A549 (cell line): ENCODE measurements at regions not wholly inside any gene's neighbourhood (a gene's known extent, or its start where the extent isn't known, plus 50 kb on each side); places are given as distances from the start of the nearest gene placed in this dataset.

Experiments used
- ATAC-seq, 2 experiments: fragments of 200-7000 bp in 1 of 2; fragments of >200 bp in 1 of 2; cut with Nextera tagmentation in 1 of 2; cut with Tn5 transposase in 1 of 2; 3 replicates each; pipeline versions ENCODE4 v1.8.0 to v1.9.1; 2018 to 2020; ENCODE audit warnings: mild to moderate bottlenecking in 1 of 2, moderate library complexity in 1 of 2
- CTCF ChIA-PET: fragments of 300-600 bp; sonication (Branson Sonifier 250); formaldehyde crosslinking; extraction: SDS; loops from one replicate; lab custom pipeline; 2021; ENCODE audit warnings: antibody characterized with exemption, inconsistent platforms; lab: Yijun Ruan, JAX
- POLR2A ChIA-PET: fragments of 350-600 bp; formaldehyde crosslinking; extraction: SDS; loops from one replicate; lab custom pipeline; 2021; ENCODE audit warnings: antibody characterized with exemption, inconsistent platforms; lab: Yijun Ruan, JAX
- DNase-seq, 2 experiments: peaks; one replicate each; pipeline versions ENCODE4 v3.0.0 to v3.0.0-alpha.2; 2011 to 2016; ENCODE audit warnings: low read depth in 1 of 2, low spot score in 1 of 2
- FAIRE-seq: peaks from 2 replicates; lab custom pipeline; 2011; peaks lifted over from hg19 to GRCh38; lab: Jason Lieb, UNC
- H3K27ac ChIP-seq, 2 experiments: fragments of >200 bp; sonication (Bioruptor Twin); formaldehyde crosslinking; 3 replicates each; pipeline ENCODE4 v1.5.1; 2016 to 2017
- H3K4me1 ChIP-seq: fragments of >200 bp; sonication (Bioruptor Twin); formaldehyde crosslinking; 3 replicates; pipeline ENCODE4 v1.6.1; 2016
- H3K4me2 ChIP-seq: fragments of >200 bp; sonication (Bioruptor Twin); formaldehyde crosslinking; 3 replicates; pipeline ENCODE4 v1.6.1; 2016
- H3K4me3 ChIP-seq: fragments of >200 bp; sonication (Bioruptor Twin); formaldehyde crosslinking; 3 replicates; pipeline ENCODE4 v1.5.1; 2016
- H3K9me3 ChIP-seq: fragments of >200 bp; sonication (Bioruptor Twin); formaldehyde crosslinking; 3 replicates; pipeline ENCODE4 v1.6.1; 2016
- BHLHE40 ChIP-seq: IDR thresholded peaks from 2 replicates; pipeline ENCODE4 v1.6.1; 2012; ENCODE audit warnings: low read depth, low read length, inconsistent platforms
- CBX2 ChIP-seq: fragments of 200-600 bp; sonication (generic); IDR thresholded peaks from 2 replicates; pipeline ENCODE4 v1.6.1; 2016; ENCODE audit warnings: low read depth, mild to moderate bottlenecking, borderline replicate concordance
- CBX8 ChIP-seq: fragments of 200-600 bp; sonication (generic); IDR thresholded peaks from 2 replicates; pipeline ENCODE4 v1.6.1; 2016
- CHD2 ChIP-seq: fragments of 150-350 bp; IDR thresholded peaks from 2 replicates; pipeline ENCODE4 v1.6.1; 2014; ENCODE audit warnings: low read length; ENCODE audit not compliant: partially characterized antibody
- CHD4 ChIP-seq: fragments of 200-600 bp; sonication (generic); IDR thresholded peaks from 2 replicates; pipeline ENCODE4 v1.6.1; 2016; ENCODE audit warnings: antibody characterized with exemption, mild to moderate bottlenecking, borderline replicate concordance
- CTCF ChIP-seq: fragments of >200 bp; sonication (Bioruptor Twin); formaldehyde crosslinking; IDR thresholded peaks from 3 replicates; pipeline ENCODE4 v1.5.1; 2016
- EHF ChIP-seq: fragments of 250-450 bp; sonication (Bioruptor Pico); IDR thresholded peaks from 2 replicates; pipeline ENCODE4 v1.5.0; 2020; ENCODE audit warnings: mild to moderate bottlenecking
- EHMT2 ChIP-seq: fragments of 200-600 bp; sonication (generic); IDR thresholded peaks from 2 replicates; pipeline ENCODE4 v1.6.1; 2016; ENCODE audit warnings: antibody characterized with exemption, low read depth, mild to moderate bottlenecking, moderate library complexity
- ELK1 ChIP-seq: fragments of 150-350 bp; IDR thresholded peaks from 2 replicates; pipeline ENCODE4 v1.6.1; 2014; ENCODE audit warnings: low read depth, mild to moderate bottlenecking, low read length
- ESRRA ChIP-seq: fragments of 150-350 bp; IDR thresholded peaks from 2 replicates; pipeline ENCODE4 v1.6.1; 2014; ENCODE audit warnings: mild to moderate bottlenecking, low read length, borderline replicate concordance
- FOSL2 ChIP-seq, 2 experiments: fragments of 450-650 bp in 1 of 2; fragments of >200 bp in 1 of 2; sonication (Bioruptor Twin) in 1 of 2; formaldehyde crosslinking; IDR thresholded peaks; 2 replicates each; pipeline versions ENCODE4 v1.5.0 to v1.6.1; 2016 to 2020; ENCODE audit warnings: mild to moderate bottlenecking in 1 of 2, moderate library complexity in 1 of 2
- FOXS1 ChIP-seq: fragments of 250-450 bp; sonication (Bioruptor Pico); IDR thresholded peaks from 2 replicates; pipeline ENCODE4 v1.5.0; 2020; ENCODE audit warnings: mild to moderate bottlenecking, moderate library complexity
- HES2 ChIP-seq: fragments of >200 bp; sonication (Bioruptor Twin); formaldehyde crosslinking; IDR thresholded peaks from 2 replicates; pipeline ENCODE4 v1.6.1; 2016
- HOXA7 ChIP-seq: fragments of 250-450 bp; sonication (Bioruptor Pico); IDR thresholded peaks from 2 replicates; pipeline ENCODE4 v1.5.0; 2020; ENCODE audit warnings: mild to moderate bottlenecking, moderate library complexity
- HOXB13 ChIP-seq: fragments of 250-450 bp; sonication (Bioruptor Pico); IDR thresholded peaks from 2 replicates; pipeline ENCODE4 v1.5.0; 2020; ENCODE audit warnings: low read depth, mild to moderate bottlenecking, moderate library complexity
- JUN ChIP-seq, 2 experiments: fragments of >200 bp; sonication (Bioruptor Twin); formaldehyde crosslinking; IDR thresholded peaks; 2 replicates in 1 of 2; 3 replicates in 1 of 2; pipeline ENCODE4 v1.6.1; 2016 to 2017
- KDM5A ChIP-seq: fragments of 200-600 bp; sonication (generic); IDR thresholded peaks from 2 replicates; pipeline ENCODE4 v1.6.1; 2016; ENCODE audit warnings: antibody characterized with exemption, mild to moderate bottlenecking
- MAX ChIP-seq: IDR thresholded peaks from 2 replicates; pipeline ENCODE4 v1.6.1; 2012
- MYC ChIP-seq: IDR thresholded peaks from 2 replicates; pipeline ENCODE4 v1.6.1; 2012; ENCODE audit warnings: mild to moderate bottlenecking, inconsistent platforms, low read length, improper control_type of control experiment, borderline replicate concordance
- NR3C1 ChIP-seq: fragments of >200 bp; sonication (Bioruptor Twin); formaldehyde crosslinking; IDR thresholded peaks from 3 replicates; pipeline ENCODE4 v1.6.1; 2017
- PBX3 ChIP-seq: IDR thresholded peaks from 2 replicates; pipeline ENCODE4 v1.6.1; 2012
- REST ChIP-seq: fragments of 200-600 bp; sonication (generic); IDR thresholded peaks from 2 replicates; pipeline ENCODE4 v1.6.1; 2016; ENCODE audit warnings: antibody characterized with exemption, mild to moderate bottlenecking, moderate library complexity
- SMC3 ChIP-seq: fragments of >200 bp; sonication (Bioruptor Twin); formaldehyde crosslinking; IDR thresholded peaks from 3 replicates; pipeline ENCODE4 v1.6.1; 2018; ENCODE audit warnings: inconsistent platforms
- USF2 ChIP-seq: fragments of 450-650 bp; IDR thresholded peaks from 2 replicates; pipeline ENCODE4 v1.6.1; 2014; ENCODE audit warnings: antibody characterized with exemption
- ZC3H11A ChIP-seq: fragments of 450-650 bp; IDR thresholded peaks from 2 replicates; pipeline ENCODE4 v1.6.1; 2014; ENCODE audit warnings: antibody characterized with exemption, mild to moderate bottlenecking
- ZNF302 ChIP-seq: fragments of 250-450 bp; sonication (Bioruptor Pico); IDR thresholded peaks from 2 replicates; pipeline ENCODE4 v1.9.0; 2021; ENCODE audit warnings: inconsistent platforms, mild to moderate bottlenecking, moderate library complexity
- ZSCAN20 ChIP-seq: fragments of 250-450 bp; sonication (Bioruptor Pico); IDR thresholded peaks from 2 replicates; pipeline ENCODE4 v1.8.0; 2022; ENCODE audit warnings: mild to moderate bottlenecking, moderate library complexity
- WGBS: methylation state at CpG from one replicate; pipeline ENCODE4 v1.1.6; 2017; ENCODE audit errors: missing lambda C conversion rate; 5-methylcytosine and 5-hydroxymethylcytosine counted together

GRCh38 chr4:138409670-138410069 is 167.5 kb upstream of the SLC7A11 start:
- Histone ChIP-seq H3K4me2 (no peak overlapping the region), H3K4me1 (peaks cover 19% of the 10 kb centered on the region)
- no peak for TF ChIP-seq MAX
- TF ChIP-seq CHD4, result no peak
- no peak for TF ChIP-seq CBX8
- no peak for TF ChIP-seq ZNF302 (CRISPR knock-in tag)
- no peak for TF ChIP-seq EHF (CRISPR knock-in tag)
- no peak for TF ChIP-seq MYC
- no peak for TF ChIP-seq BHLHE40
- no peak for TF ChIP-seq ELK1
- TF ChIP-seq HOXB13 (CRISPR knock-in tag), result no peak
- TF ChIP-seq KDM5A, result no peak
- TF ChIP-seq EHMT2, result no peak
- TF ChIP-seq CHD2, result no peak
- TF ChIP-seq HOXA7 (CRISPR knock-in tag), result no peak
- no peak for TF ChIP-seq FOSL2 (IDR thresholded peaks at IDR 0.05)
- TF ChIP-seq FOSL2 (CRISPR knock-in tag; IDR thresholded peaks at IDR 0.05), result no peak
- TF ChIP-seq ZSCAN20 (CRISPR knock-in tag), result no peak
- TF ChIP-seq, all 56 proteins: peak for 0
- no peak overlapping the region for H3K27ac ChIP-seq
- no peaks in the 10 kb centered on the region for H3K9me3 ChIP-seq
- 74% methylated on average over 3 of the region's 3 CpGs for WGBS
- CTCF ChIA-PET, result no interaction called here
- FAIRE-seq (no peak), ATAC-seq (no peak), DNase-seq (no peak)
- POLR2A ChIA-PET, result no interaction called here
- no peak overlapping the region for H3K4me3 ChIP-seq

GRCh38 chr4:138408758-138409157 is 166.6 kb upstream of the SLC7A11 start:
- CTCF ChIA-PET, result no interaction called here
- Histone ChIP-seq H3K9me3 (no peaks in the 10 kb centered on the region), H3K4me1 (peaks cover 25% of the 10 kb centered on the region), H3K4me2 (no peak overlapping the region)
- WGBS, result 73% methylated on average over 2 of the region's 2 CpGs
- no peak for ATAC-seq
- TF ChIP-seq PBX3 (no peak), HES2 (no peak), ESRRA (no peak), REST (no peak), USF2 (no peak), CTCF (no peak), KDM5A (no peak), FOXS1 (CRISPR knock-in tag) (no peak), FOSL2 (IDR thresholded peaks at IDR 0.05) (no peak), FOSL2 (CRISPR knock-in tag; IDR thresholded peaks at IDR 0.05) (no peak), ZSCAN20 (CRISPR knock-in tag) (no peak), SMC3 (no peak), ZC3H11A (no peak), BHLHE40 (no peak), EHMT2 (no peak), CBX2 (no peak), NR3C1 (no peak), JUN (IDR thresholded peaks at IDR 0.05) (no peak)
- TF ChIP-seq, all 56 proteins: peak for 0
- Histone ChIP-seq H3K4me3 (no peak overlapping the region), H3K27ac (no peak overlapping the region)
- POLR2A ChIA-PET, result no interaction called here
- DNase-seq, result no peak
- no peak for FAIRE-seq
